Muscle of leg (tissue), 3 donors: ENCODE measurements at regions not wholly inside any gene's neighbourhood (a gene's known extent, or its start where the extent isn't known, plus 50 kb on each side); places are given as distances from the start of the nearest gene placed in this dataset.
A peak's percentile ranks its signal among the peaks of the same experiment; 100 is the strongest.

Experiments
- DNase-seq: peaks from one replicate; pipeline ENCODE4 v3.0.0; 2013
- H3K27ac ChIP-seq: one replicate; pipeline ENCODE4 v1.5.1; 2013; ENCODE audit warnings: mild to moderate bottlenecking, low read length, control low read depth
- H3K27me3 ChIP-seq: one replicate; pipeline ENCODE4 v1.6.1; 2013; ENCODE audit warnings: low read length; ENCODE audit not compliant: control insufficient read depth, insufficient read depth
- H3K36me3 ChIP-seq: one replicate; pipeline ENCODE4 v1.6.1; 2013; ENCODE audit warnings: low read length; ENCODE audit not compliant: control insufficient read depth, insufficient read depth
- H3K4me1 ChIP-seq: one replicate; pipeline ENCODE4 v1.6.1; 2013; ENCODE audit warnings: low read length; ENCODE audit not compliant: control insufficient read depth, insufficient read depth
- H3K4me3 ChIP-seq: one replicate; pipeline ENCODE4 v1.5.1; 2013; ENCODE audit warnings: low read length, control low read depth
- H3K9me3 ChIP-seq: replicated peaks from 2 replicates; pipeline ENCODE4 v1.6.1; 2013; ENCODE audit warnings: low read depth, low read length; ENCODE audit not compliant: control insufficient read depth
- WGBS: methylation state at CpG from one replicate; pipeline ENCODE4 v1.1.5; 2013; ENCODE audit warnings: missing lambda C conversion rate; ENCODE audit not compliant: insufficient coverage; 5-methylcytosine and 5-hydroxymethylcytosine counted together

DNA sequence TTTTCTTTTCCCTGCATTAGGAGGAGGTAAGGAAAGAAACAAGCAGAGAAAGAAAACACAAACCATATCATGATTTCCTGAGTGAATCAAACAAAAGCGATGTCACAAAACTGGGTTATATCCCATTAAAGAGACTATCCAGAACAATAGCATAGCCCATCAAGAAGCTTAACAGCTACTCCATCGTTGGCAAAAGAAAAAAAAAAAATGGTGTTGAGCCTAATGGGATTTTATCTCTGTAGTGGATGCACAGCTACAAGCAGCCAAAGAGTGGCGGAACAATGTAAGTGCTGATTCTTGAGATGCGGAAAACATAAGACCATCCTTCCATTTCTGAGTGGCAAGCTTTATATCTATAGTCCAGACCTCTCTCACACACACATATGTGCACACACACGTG lies 106.2 kb upstream of the NRSN1 start:
- Histone ChIP-seq H3K36me3 (no peaks in the 10 kb centered on the region), H3K9me3 (no peaks in the 10 kb centered on the region), H3K27ac (no peak overlapping the region), H3K4me3 (no peak overlapping the region), H3K27me3 (no peaks in the 10 kb centered on the region), H3K4me1 (no peaks in the 10 kb centered on the region)
- no peak for DNase-seq
- WGBS: no CpG with 5 or more reads among the region's 5 CpGs

DNA sequence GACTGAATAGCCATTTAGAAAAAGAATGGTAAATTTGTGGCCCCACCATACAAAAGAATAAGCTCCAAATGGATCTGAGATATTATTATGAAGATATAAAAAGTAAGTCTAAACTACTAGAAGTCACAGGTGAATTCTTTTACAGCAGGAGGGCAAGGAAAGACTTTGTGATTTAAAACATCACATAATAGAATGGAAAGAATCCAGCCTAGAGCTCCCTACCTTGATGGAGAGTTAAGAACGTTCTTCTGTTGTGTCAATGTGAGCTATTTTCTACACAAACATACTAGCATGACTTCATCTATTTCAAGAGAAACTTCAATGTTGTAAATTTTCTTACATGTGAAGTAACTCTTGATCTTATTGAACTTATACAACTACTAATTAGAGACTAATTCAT lies 100.0 kb upstream of the NRSN1 start:
- Histone ChIP-seq H3K4me3 (no peak overlapping the region), H3K9me3 (no peaks in the 10 kb centered on the region), H3K36me3 (no peaks in the 10 kb centered on the region), H3K4me1 (no peaks in the 10 kb centered on the region), H3K27me3 (no peaks in the 10 kb centered on the region), H3K27ac (no peak overlapping the region)
- no peak for DNase-seq
- WGBS: no CpG with 5 or more reads among the region's 1 CpG

DNA sequence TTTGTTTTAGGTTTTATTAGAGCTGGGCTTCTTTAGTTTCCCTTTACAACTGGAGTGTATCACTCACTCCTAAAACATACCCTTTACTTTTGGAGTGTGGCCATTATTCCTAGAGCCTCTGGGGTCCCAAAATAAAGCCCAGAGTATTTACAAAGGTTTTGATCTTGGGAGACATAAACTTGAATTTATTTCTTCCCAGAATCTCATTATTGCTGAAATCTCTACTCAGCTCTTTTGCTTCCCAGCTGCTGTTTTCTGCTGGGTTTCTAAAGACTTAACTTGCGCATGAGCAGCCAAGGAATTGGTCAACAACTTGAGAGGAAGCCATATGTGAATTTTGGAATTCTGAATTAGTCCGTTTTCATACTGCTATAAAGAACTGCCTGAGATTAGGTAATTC lies 94.5 kb upstream of the NRSN1 start:
- Histone ChIP-seq H3K27me3 (no peaks in the 10 kb centered on the region), H3K4me1 (no peaks in the 10 kb centered on the region), H3K36me3 (no peaks in the 10 kb centered on the region), H3K4me3 (no peak overlapping the region), H3K27ac (no peak overlapping the region), H3K9me3 (no peaks in the 10 kb centered on the region)
- DNase-seq: peak; percentile 83
- WGBS: 38% methylated on average over 2 of the region's 2 CpGs

DNA sequence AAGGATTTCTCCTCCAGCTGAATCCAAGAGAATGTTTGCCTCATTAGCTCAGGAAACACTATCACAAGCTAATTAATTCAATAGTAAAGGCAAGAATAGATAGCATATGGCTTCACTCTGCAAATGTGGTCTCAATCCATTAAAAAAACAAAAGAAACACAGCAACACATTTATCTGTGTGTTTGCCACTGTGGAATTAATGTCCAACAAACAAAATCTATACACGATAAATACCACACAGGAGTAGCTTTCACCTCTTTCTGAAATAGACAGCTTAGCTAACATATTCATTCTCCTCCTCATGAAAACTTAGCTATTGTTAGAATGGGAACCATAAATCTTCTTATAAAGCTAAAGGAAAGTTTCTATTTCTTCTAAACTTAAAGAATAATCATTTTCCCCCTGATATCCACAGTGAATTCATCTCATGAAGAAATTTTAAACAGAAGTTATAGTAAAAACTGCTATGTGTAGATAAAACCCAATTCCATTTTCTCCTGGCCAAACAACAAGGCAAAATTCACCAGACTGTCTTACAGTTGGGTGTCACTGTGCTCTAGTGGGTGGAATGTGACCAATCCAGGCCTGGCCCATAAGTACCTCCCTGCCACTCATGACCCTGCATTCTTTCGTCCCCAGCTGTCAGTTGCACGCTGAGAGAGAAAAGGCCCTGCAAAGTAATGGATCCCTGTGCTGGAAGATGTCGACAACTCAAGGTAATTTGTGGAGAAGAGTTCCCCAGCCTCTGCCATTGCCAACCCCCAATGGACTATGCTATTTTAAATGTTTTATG lies 92.9 kb upstream of the NRSN1 start:
- Histone ChIP-seq H3K4me3 (no peak overlapping the region), H3K27me3 (no peaks in the 10 kb centered on the region), H3K9me3 (no peaks in the 10 kb centered on the region), H3K27ac (no peak overlapping the region), H3K4me1 (no peaks in the 10 kb centered on the region), H3K36me3 (no peaks in the 10 kb centered on the region)
- no CpG with 5 or more reads among the region's 4 CpGs for WGBS
- DNase-seq: no peak

DNA sequence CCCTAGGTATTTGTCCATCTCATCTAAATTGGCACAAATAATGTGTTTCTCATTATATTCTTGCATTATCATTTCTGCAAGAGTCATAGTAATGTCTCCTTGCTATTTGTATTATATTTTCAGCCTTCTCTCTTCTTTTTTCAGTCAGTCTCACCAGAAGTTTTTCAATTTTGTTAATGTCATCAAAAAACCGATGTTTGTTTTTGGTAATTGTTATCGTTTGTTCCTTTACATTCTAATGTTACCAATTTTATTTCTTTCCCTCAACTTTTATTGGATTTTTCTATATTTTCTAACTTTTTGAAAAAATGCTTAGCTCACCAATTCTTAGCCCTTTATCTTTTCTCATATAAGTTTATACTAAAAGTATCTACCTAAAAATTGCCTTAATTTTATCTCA lies 82.2 kb upstream of the NRSN1 start:
- no CpG with 5 or more reads among the region's 2 CpGs for WGBS
- Histone ChIP-seq H3K36me3 (no peaks in the 10 kb centered on the region), H3K9me3 (peaks cover 2% of the 10 kb centered on the region), H3K27ac (no peak overlapping the region), H3K4me3 (no peak overlapping the region), H3K27me3 (no peaks in the 10 kb centered on the region), H3K4me1 (no peaks in the 10 kb centered on the region)
- no peak for DNase-seq

DNA sequence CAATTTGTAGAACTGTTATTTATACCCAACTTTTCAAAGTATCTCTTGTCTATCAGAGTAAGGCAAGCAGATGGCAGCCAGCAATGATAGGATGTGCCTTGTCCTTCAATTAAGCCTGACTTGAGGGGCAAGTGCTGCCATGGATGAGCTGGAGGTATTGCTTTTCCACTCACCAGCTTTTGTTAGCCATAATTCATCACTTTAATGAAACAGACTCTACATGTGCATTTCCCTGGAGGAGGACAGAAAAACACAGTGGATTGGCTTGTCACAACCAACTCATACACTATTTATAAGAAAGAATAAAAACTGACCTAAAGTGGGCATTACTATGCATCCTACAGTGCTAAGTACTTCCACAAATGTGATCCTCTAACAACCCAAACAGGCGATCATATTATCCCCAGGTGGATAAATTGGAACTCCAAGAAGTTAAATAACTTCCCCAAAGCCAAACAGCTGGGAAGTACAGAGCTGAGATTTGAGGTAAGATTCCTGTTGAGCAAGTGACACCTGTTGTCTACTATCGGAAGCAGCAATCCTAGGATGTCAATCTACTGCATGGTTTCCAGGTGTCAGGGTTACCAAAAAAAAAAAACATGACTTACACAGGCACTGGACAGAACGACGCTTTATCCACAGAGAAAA lies 73.9 kb upstream of the NRSN1 start:
- 20% methylated on average over 3 of the region's 4 CpGs for whole genome bisulfite sequencing
- peak; percentile 79 for DNase-seq
- no peaks in the 10 kb centered on the region for H3K36me3 ChIP-seq
- H3K4me1 ChIP-seq: peaks cover 6% of the 10 kb centered on the region
- H3K27ac ChIP-seq: no peak overlapping the region
- no peak overlapping the region for H3K4me3 ChIP-seq
- no peaks in the 10 kb centered on the region for H3K9me3 ChIP-seq
- H3K27me3 ChIP-seq: no peaks in the 10 kb centered on the region

DNA sequence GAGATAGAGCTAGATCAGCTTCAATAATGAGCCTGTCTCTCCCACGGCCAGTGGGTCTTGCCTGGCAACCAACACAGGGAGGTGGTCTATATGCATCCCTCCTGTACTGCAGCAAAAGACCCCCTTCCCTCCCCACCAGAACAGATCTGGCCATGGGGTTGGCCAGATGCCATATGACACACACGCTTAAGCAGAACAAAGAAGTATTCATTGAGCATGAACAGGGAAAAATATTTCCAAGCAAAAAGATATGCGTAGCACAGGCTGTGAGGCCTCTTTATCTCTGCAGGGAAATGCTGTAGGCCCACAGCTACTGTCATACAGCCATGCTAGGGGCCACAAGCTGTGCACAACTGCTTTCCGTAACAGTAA lies 73.4 kb upstream of the NRSN1 start:
- no peaks in the 10 kb centered on the region for H3K36me3 ChIP-seq
- H3K9me3 ChIP-seq: no peaks in the 10 kb centered on the region
- 23% methylated on average over 2 of the region's 4 CpGs for WGBS
- H3K27me3 ChIP-seq: no peaks in the 10 kb centered on the region
- no peak overlapping the region for H3K4me3 ChIP-seq
- peaks cover 6% of the 10 kb centered on the region for H3K4me1 ChIP-seq
- DNase-seq: peak; percentile 46
- H3K27ac ChIP-seq: no peak overlapping the region

DNA sequence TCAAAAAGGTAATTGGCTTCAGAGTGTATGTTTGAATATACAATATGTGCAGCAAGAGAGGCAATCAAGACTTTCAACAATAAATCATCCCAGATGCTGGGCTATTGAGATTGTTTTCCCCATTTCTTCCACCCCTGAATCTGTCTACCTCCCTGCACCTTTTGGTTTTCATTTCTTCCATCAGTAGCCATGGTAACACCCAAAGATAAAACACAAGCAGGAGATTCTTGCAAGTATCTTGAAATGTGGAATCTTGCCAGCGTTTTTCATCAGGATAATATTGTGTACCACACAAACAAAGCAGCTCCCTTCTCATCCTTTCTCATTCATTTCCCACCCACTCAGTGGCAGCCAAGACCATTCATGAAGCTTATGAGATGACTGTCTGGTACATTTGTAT lies 73.0 kb upstream of the NRSN1 start:
- peak; percentile 11 for DNase-seq

DNA sequence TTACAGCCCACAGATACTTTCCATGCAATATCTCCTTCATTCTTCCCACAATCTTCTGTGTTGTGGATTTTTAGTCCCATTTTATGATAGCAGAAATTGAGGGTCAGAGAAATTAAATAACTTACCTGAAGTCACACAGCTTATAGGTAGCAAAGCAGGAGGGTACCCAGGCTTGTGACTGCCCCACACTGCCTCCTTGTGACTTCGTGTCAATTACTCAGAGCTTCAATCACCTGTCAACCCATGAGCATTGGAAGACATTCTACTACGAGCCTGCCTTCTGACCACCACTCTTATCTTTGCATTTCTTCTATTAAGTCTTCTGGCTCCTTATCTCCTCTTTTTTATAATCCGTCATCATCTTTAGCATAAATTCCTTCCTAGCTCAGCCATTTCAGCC lies 71.6 kb upstream of the NRSN1 start:
- no peaks in the 10 kb centered on the region for H3K36me3 ChIP-seq
- no peaks in the 10 kb centered on the region for H3K27me3 ChIP-seq
- H3K4me1 ChIP-seq: peaks cover 6% of the 10 kb centered on the region
- WGBS: 84% methylated on average over 3 of the region's 3 CpGs
- H3K4me3 ChIP-seq: no peak overlapping the region
- no peak for DNase-seq
- H3K27ac ChIP-seq: no peak overlapping the region
- no peaks in the 10 kb centered on the region for H3K9me3 ChIP-seq

More for the DNA sequence above, 73.0 kb upstream of the NRSN1 start:
- H3K9me3 ChIP-seq: no peaks in the 10 kb centered on the region
- H3K27me3 ChIP-seq: no peaks in the 10 kb centered on the region
- WGBS: no CpG with 5 or more reads among the region's 1 CpG
- H3K27ac ChIP-seq: no peak overlapping the region
- H3K36me3 ChIP-seq: no peaks in the 10 kb centered on the region
- peaks cover 6% of the 10 kb centered on the region for H3K4me1 ChIP-seq
- no peak overlapping the region for H3K4me3 ChIP-seq

DNA sequence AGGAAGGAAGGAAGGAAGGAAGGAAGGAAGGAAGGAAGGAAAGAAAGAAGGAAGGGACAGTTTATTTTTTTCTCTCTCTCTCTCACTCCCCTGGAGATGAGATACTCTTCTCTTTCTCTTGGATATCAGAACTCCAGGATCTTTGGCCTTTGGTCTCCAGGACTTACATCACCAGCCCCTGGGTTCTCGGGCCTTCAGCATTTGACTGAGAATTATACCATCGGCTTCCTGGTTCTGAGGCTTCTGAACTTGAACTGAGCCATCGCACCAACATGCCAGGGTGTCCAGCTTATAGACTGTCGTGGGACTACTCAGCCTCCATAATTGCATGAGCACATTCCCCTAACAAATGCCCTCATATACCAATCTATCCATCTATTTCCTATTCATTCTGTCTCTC lies 69.4 kb upstream of the NRSN1 start:
- 84% methylated on average over 4 of the region's 4 CpGs for WGBS
- DNase-seq: no peak
- H3K36me3 ChIP-seq: no peaks in the 10 kb centered on the region

More for the DNA sequence above, 69.4 kb upstream of the NRSN1 start:
- Histone ChIP-seq H3K27me3 (no peaks in the 10 kb centered on the region), H3K4me3 (no peak overlapping the region), H3K4me1 (peaks cover 6% of the 10 kb centered on the region), H3K9me3 (no peaks in the 10 kb centered on the region), H3K27ac (no peak overlapping the region)
